ENCODE measurements at regions not wholly inside any gene's neighbourhood (a gene's known extent, or its start where the extent isn't known, plus 50 kb on each side); places are given as distances from the start of the nearest gene placed in this dataset.
"Not testable (repeated sequence)": the region's sequence is repeated elsewhere in the genome, so short reads cannot be mapped to it uniquely, and the experiment has no call there.

DNA sequence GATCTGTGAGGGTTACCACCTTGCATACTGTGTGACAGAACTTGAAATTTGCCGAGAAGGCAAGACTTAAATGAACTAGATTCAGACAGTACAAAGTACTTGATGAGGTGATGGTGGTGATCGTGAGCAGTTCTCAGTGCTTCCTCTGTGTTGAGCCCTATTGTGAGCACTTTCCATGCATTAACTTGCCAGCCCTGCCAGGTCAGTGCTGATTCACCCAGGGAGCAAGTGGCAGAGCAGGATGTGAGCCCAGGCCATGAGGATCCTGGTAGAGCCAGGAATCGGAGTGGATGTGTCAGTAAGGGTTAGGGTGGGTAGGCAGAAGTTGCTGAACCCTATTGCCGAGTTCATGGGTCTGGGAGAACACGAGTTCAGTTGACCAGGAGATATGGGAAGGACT, 4545.7 kb upstream of the TPTE start:
- DNase-seq (ENCODE audit: low spot score); intact Hi-C loops (cut with DNase I): not testable (repeated sequence)

DNA sequence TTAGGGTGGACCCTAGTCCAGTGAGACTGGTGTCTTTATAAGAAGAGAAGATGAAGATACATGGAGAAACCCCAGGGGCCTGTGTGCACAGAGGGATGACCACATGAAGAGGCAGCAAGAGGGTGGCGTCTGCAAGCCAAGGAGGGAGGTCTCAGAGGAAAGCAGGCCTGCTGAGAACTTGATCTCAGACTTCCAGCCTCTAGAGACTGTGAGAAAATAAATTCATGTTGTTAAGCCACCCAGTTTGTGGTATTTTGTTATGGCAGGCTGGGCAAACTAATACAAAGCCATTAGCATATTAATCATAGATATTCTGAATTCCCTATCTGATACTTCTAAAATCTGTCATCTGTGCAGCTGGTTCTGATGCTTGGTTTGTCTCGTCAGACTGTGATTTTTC, 4523.8 kb upstream of the TPTE start:
- DNase-seq (ENCODE audit: low spot score); intact Hi-C loops (cut with DNase I): not testable (repeated sequence)

DNA sequence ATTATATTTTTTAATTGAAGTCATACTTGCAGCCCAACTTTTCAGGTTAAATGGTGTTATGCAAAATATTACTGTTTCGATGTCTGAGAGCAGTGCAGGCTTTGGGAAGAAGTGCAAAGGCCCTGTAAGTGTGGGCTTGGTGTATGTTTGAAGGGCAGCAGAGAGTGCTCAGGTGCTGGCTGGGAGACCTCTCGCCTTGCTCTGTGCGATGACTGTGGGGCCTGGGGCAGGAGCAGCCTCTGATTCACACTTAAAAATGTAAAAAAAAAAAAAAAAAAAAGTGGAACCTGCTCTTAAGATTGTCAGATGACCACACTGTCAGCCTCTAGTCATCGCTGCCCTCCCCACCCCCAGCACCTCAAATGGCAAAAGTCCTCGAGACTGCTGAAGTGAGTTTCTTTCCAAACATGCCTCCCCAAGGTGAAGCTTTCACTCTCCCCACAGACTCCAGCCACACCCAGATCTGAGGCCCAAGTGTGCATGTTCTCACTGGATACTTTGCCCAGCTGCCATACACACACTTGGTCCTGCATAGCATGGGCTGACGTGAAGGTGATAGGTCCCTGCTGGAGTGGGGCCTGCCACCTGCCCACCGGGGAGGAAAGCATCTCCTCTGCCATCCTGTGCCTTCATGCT, 4505.8 kb upstream of the TPTE start:
- DNase-seq (ENCODE audit: low spot score); intact Hi-C loops (cut with DNase I): not testable (repeated sequence)

DNA sequence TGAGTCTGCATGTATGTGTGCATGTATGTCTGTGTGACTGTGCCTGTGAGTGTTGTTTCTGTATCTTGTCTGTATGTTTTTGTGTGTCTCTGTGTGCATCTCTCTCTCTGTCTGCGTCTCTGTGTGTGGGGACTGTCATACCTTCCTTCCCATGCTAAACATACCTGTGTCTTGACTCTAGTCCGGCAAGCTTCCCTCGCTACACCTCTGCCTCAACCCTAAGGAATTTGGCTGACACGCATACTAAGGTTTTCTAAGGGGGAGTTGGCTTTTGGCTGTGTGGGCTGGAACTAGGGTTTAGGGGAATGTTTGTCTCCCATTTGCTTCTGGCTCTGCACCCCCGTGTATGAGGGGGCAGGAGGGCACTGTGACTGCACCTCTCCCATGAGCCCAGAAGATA, 4500.9 kb upstream of the TPTE start:
- DNase-seq (ENCODE audit: low spot score); intact Hi-C loops (cut with DNase I): not testable (repeated sequence)

DNA sequence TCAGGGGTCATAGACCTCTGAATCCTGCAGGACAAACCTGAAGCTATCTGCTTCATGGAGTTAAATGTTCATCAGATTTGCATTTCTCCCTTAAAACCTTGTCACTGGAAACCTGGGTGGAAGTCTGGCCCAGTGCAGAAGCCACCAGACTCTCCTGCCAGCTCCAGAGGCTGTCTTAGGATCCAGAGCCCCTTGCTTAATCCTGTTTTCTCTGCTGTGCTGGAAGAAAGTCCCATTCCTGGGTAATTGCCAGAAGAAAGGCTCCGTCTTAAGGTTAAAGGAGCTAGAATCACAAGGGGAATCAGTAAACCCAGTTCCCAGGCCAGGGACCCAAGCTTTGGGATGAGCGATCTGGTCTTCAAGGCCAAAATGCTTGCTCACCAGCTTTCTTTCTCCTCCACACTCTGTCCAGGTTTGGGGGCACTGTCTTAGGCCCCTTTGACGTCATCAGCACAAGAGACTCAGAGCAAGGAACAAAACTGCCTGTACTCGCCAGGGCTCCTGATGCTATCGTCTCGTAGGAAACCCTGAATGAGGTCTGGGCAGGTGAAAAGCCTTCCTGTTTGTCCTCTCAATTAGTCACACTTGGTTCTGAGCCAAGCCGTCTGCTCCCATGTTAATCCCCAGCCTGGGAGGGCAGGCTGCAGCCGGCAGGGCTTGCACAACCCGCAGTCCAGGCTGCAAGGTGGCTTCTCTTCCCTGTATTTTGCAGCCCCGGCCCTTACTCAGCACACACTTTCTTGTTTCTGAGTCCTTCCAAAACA, 4500.2 kb upstream of the TPTE start:
- DNase-seq (ENCODE audit: low spot score); intact Hi-C loops (cut with DNase I): not testable (repeated sequence)

DNA sequence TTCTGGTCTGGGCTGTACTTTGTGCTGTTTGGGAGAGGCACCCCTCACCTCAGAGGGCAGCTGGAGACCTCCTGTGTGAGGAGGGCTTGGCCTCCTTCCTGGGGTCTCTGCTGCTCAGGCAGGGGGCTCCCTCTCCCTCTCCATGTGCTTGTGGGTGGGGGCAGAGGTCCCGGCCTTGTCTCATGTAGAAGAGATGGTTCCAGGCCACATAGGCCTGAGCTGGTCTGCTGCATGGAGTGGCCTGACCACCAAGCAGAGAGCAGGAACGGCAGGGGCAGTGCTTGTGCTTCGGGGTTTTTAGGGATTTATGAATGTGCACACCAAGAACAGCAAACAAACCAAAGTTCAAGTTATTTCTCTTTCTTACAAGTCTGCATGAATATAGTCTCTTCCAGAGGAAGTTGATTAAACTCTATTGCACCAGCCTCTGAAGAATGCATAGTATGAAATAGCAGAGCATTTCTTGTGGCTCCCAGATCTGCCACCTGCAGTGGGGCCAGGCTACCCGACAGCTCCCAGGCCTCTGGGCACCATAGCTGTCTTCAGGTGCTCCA, 4499.6 kb upstream of the TPTE start:
- intact Hi-C loops (cut with DNase I); DNase-seq (ENCODE audit: low spot score): not testable (repeated sequence)

DNA sequence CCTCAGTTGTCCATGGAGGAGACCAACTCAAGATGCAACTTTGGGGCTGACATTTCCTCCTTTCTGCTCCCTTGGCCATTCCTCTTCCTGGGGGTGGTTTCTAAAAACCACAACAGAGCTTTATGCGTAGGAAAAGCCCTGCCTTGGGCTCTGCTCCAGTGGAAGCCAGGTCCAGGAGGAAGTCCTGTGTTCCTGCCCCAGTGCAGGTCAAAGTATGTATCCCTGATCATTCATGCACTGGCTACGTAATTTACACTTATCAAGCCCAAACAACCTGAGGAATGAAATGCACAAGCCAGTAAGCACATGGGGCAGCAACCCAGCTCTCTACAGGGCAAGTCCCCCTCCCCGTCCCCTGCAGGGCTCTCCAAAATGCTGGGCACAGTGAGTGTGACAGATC, 4498.1 kb upstream of the TPTE start:
- DNase-seq (ENCODE audit: low spot score); intact Hi-C loops (cut with DNase I): not testable (repeated sequence)

DNA sequence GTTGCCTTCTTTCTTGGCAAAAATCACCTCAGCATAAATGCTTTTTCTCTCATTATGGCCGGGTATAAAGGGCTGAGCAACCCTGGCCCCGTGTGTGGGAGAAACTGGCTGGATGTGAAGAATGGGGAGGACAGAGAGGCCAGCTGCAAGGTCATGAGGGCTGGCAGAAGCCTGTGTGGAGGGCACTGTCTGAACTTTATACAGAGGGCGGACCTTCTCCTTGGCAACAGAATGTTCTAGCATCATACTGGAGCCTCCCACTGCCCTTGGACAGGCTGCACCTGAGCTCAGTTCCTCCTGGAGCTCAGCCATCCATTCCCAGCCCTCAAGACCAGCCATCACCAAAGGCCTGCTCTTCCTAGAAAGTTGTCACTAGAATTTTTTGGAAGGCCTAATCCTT, 4496.2 kb upstream of the TPTE start:
- DNase-seq (ENCODE audit: low spot score); intact Hi-C loops (cut with DNase I): not testable (repeated sequence)

DNA sequence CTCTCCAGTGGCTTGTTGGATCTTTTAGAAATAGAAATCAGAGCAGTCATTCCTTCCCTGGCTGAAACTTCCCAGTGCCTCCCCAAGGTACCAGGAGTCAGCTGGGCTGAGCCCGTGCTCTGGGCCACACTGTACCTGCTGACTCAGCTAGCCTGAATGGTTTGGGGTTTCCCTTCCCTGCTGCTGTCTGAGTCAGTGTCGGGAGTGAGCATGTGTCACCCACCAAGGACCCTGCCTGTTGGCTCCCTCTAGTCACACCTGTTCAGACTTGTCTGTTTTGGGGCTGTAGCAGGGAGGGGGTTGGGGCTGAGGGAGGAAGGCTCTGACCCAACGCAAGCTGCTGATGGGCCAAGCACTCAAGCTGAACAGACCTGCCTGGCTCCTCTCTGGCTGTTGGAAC, 4493.9 kb upstream of the TPTE start:
- intact Hi-C loops (cut with DNase I); DNase-seq (ENCODE audit: low spot score): not testable (repeated sequence)

DNA sequence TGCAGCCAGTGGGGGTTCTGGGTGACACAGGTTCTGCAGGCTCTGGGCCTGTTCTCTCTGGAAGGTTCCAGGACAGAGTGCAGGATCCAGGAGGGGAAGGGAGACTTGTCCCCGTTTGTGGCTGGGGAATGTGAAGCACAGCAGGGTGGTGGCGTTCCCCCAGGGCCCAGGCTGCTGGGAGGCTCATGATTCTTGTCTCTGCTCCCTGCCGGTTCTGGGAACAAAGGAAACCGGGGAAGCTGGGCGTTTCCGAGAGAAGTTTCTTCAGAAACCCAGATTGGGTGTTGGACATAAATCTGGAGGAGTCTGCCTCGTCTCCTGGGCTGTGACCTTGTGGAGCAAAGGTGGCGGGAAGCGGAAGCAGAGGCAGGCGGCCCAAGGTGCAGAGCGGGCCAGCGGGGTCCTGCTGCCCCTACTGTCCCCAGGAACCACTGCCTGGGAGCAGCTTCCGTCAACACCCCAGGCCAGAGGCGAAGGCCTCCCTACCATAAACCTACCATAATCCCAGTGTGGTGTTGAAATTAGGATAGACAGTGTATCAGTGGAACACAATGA, 4487.2 kb upstream of the TPTE start:
- DNase-seq (ENCODE audit: low spot score); intact Hi-C loops (cut with DNase I): not testable (repeated sequence)

DNA sequence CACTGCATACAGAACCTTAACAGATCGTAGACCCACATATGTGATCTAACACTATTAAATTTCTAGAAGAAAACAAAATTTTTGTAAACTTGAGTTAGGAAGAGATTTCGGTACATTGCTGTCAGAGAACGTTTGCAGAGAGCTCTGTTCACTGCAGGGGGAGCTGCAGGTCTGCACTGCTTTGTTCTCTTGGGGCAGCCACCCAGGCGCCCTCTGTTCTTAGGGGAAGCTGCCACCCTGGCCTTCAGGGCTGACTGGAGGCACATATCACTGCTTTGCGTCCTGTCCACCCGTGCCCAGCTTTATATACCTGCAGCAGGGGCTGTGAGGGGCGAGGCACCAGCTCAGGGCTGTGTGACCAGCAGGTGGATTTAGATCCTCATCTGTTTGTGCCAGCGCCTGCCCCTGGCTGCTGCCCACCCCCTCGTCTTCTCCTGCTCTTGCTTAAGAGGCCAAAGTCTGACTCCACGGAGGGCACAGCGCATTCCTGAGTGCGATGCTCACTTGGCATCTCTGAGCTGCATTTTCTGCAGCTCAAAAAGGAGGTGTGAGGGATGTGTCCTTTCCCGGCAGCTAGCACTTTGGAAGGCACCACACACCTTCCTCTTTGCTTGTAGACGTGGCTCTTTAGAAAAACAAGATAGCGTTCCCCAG, 4486.4 kb upstream of the TPTE start:
- DNase-seq (ENCODE audit: low spot score); intact Hi-C loops (cut with DNase I): not testable (repeated sequence)

DNA sequence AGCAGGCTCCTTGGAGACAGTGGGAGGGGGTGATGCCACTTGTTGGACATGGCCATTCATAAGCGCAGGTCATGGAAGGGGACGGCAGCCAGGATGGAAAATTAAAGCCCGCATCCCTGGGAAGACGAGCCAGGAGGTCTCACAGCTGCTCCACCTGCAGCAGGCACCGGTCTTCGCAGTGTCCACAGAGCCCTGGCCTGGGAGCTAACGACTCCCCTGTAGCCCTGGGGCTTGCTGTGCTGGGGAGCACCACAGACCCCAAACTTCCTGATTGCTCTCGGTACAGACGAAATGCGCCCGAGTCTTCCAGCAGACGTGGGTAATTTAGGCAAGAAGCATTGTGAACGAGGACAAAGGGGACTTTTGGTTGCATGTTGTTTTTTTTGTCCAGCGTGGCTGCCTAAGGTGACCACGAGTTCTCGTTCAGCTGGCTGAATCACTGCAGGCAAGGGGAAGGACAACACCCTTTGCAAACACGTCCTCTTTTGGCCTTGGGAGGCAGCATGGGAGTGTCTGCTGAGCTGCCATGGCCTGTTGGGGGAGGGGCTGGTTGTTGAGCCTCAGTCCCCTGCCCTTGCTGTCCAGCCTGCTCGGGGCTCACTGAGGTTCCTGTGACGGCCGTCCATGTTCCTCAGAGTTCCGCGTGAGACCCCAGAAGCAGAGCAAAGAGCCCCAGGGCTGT, 4485.8 kb upstream of the TPTE start:
- intact Hi-C loops (cut with DNase I); DNase-seq (ENCODE audit: low spot score): not testable (repeated sequence)

DNA sequence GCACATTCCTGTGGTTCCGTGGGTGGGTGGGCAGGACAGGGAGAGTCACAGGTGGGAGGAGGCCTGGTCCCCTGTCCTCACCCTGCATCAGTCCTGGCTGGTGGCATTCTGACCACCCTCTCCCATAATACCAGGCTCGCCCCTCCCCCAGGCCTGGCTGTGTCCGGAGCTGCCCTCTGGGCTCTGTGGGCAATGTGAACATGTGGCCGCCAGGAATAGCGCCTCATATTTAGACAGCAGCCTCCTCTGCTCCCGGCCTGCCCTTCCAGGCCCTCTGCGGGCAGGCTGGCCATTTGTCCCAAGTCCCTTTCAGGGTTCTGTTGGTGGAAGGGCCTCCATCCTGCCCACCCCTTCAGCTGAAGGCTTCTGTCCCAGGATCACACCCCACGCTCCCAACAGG, 4482.2 kb upstream of the TPTE start:
- DNase-seq (ENCODE audit: low spot score); intact Hi-C loops (cut with DNase I): not testable (repeated sequence)

DNA sequence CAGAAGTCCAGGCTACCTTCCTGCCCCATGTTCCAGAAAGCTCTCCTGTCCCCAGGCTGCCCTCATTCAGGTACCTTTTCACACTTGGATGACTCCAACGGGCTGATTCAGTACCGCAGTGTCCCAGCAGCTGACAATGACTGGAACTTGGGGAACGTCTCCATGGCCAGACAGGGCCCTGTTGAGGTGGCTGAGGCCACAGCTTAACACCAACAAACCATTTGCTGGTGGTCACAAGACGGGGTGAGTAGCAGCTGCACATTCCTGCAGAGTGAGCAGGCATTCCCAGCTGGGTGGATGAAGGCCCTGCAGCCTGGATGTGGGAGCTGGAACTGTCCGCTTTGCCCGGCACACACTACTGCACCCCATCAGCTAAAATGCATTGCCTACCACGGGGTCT, 4481.3 kb upstream of the TPTE start:
- DNase-seq (ENCODE audit: low spot score): not testable (repeated sequence)

DNA sequence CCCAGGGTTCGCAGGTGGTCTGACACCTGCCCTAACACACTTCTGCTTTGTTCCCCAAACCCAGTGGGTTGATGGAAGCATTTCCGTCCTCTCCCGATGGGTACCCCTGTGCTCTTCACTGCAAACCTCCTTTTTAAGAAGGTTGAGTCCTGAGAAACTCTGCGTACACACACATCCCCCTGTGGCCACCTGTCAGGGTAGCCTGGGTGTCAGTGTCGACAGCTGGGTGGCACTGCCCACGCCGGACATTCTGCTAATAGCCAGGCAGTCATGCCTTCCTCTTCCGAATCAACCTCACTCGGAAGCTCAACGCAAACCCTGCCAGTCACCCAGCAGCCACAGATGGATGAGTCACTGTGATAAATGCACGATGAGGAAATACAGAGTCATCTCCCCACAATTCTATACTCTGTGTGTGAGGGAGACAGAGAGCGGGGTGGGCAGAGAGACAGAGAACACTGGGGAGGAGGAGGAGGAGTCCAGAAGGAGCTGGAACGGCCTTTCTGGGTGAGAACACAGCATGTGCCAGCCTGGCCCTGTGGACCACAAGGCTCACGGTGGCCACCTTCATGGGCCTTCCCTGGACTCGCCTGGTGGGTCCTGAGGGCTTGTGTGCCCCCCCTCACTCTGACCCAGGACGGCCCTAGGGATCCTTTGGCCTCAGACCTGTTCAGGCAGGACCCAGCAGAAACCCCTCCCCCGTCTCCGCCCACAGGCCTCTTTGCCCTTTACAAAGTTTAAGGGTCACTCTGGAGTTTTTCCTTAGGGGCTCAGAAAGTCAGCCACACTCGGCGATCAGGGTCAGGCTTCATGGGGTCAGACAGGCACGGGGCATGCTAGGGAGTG, 4477.7 kb upstream of the TPTE start:
- intact Hi-C loops (cut with DNase I); DNase-seq (ENCODE audit: low spot score): not testable (repeated sequence)

More for the DNA sequence above, 4481.3 kb upstream of the TPTE start:
- intact Hi-C loops (cut with DNase I): not testable (repeated sequence)

DNA sequence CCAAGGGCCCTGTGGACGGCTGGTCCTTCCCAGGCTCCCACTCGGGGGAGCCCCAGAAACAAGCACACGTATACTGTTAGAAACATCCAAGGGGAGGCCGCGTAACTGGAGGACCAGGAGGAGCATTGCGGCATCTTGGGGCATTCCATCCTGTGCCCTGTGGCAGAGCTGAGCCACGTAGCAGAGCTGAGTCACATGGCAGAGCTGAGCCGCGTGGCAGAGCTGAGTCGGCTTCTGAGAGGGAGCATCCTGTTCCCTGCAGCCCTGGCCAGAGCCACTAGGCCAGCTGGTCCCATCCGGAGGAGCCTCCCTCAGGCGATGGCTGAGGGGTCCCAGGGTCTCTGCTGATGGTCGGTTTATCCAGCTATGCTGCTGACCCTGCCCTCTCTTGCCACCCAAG, 4476.7 kb upstream of the TPTE start:
- DNase-seq (ENCODE audit: low spot score); intact Hi-C loops (cut with DNase I): not testable (repeated sequence)

DNA sequence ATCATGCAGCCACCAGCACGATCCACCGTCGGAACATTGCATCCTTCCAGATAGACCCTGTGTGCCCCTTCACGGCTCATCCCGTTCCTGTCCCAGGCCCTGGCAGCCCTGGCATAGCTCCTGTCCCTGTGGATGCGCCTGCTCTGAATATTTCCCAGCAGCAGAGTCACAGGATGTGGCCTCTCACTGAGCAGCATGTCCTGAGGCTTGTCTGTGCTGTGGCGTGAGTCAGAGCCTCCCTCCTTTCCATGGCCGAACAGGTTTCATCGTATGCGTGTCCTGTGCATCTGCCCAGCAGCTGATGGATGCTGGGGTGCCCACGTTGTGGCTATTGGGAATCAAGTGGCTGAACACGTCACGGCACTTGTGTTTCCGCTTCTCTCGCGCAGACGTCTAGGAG, 4471.5 kb upstream of the TPTE start:
- intact Hi-C loops (cut with DNase I); DNase-seq (ENCODE audit: low spot score): not testable (repeated sequence)

DNA sequence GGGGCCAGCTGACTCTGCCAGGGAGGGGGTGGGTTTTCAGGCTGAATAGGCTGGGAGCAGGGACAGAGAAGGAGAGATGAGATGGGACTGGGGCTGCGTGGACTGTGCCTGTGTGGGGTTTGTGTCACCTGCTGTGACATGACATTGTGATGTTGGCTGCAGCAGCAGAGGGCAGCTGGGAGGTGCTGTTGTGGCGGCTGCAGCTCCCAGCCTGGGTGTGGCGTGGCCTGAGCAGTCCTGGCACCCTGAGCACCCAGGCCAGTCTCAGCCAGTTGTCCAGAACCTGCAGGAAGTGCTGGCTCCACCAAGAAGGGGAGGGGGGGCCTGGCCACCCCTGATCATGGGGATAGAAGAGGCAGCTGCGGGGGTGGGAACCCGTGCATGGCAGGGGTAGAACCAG, 4469.3 kb upstream of the TPTE start:
- DNase-seq (ENCODE audit: low spot score); intact Hi-C loops (cut with DNase I): not testable (repeated sequence)

Data from posterior vena cava (tissue), 2 donors.